ENCODE measurements at regions not wholly inside any gene's neighbourhood (a gene's known extent, or its start where the extent isn't known, plus 50 kb on each side); places are given as distances from the start of the nearest gene placed in this dataset.

- no peak overlapping the region for H3K27ac Mint-ChIP-seq
- no peak overlapping the region for H3K4me3 Mint-ChIP-seq (ENCODE audit: low read depth)
These were observed 521.5 kb upstream of the NRXN1 start for GRCh38 chr2:51553476-51553875.

DNA sequence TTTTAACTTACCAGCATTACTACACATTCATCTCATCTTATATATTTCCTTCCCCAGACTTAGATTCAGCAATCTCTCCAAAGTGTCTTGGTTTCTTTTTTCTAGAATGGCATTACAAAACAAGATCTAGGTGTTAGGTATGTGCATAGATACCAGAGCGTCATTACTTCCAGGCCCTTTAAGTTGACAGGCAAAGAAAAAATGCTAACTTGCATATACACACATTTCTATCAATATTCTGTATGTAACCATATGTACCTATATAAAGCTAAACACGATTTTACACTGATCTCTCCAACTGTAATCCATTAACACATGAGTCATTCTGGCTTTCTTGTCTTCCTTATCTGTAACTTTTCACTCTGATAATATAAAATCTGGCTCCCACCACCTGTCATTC lies 503.8 kb upstream of the NRXN1 start:
- H3K9me3 Mint-ChIP-seq (ENCODE audit: low read depth), result peaks cover 12% of the 10 kb centered on the region

More at GRCh38 chr2:51553476-51553875, 521.5 kb upstream of the NRXN1 start:
- H3K4me1 Mint-ChIP-seq (ENCODE audit: low read depth), result no peaks in the 10 kb centered on the region
- TF ChIP-seq CTCF (IDR thresholded peaks at IDR 0.05; ENCODE audit: unreplicated experiment), result no peak
- DNase-seq (ENCODE audit: low spot score, unreplicated experiment), result no peak
- no peaks in the 10 kb centered on the region for H3K36me3 Mint-ChIP-seq (ENCODE audit: insufficient read depth)
- no peaks in the 10 kb centered on the region for H3K27me3 Mint-ChIP-seq
- H3K9me3 Mint-ChIP-seq (ENCODE audit: low read depth), result peaks cover 4% of the 10 kb centered on the region

DNA sequence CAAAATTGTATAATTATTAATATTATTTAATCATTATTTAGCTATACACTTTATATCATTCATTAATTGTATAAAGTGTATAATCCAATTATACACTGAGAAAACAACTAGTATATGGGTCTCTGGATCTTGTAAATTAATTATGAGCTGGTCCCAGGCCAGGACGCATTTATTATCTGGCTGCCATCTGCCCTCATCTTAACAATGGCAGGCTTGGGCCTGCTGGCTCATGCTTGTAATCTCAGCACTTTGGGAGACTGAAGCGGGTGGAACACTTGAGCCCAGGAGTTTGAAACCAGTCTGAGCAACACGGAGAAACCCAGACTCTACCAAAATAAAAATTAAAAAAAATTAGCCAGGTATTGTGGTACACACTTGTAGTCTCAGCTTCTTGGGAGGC lies 502.2 kb upstream of the NRXN1 start:
- Mint-ChIP-seq H3K27me3 (no peaks in the 10 kb centered on the region), H3K9me3 (ENCODE audit: low read depth) (peaks cover 16% of the 10 kb centered on the region), H3K27ac (no peak overlapping the region), H3K4me3 (ENCODE audit: low read depth) (no peak overlapping the region), H3K36me3 (ENCODE audit: insufficient read depth) (no peaks in the 10 kb centered on the region), H3K4me1 (ENCODE audit: low read depth) (no peaks in the 10 kb centered on the region)
- DNase-seq (ENCODE audit: low spot score, unreplicated experiment), result no peak
- TF ChIP-seq CTCF (IDR thresholded peaks at IDR 0.05; ENCODE audit: unreplicated experiment), result no peak

More for the DNA sequence above, 503.8 kb upstream of the NRXN1 start:
- Mint-ChIP-seq H3K27ac (no peak overlapping the region), H3K36me3 (ENCODE audit: insufficient read depth) (no peaks in the 10 kb centered on the region), H3K4me1 (ENCODE audit: low read depth) (no peaks in the 10 kb centered on the region), H3K27me3 (no peaks in the 10 kb centered on the region), H3K4me3 (ENCODE audit: low read depth) (no peak overlapping the region)
- no peak for TF ChIP-seq CTCF (IDR thresholded peaks at IDR 0.05; ENCODE audit: unreplicated experiment)
- DNase-seq (ENCODE audit: low spot score, unreplicated experiment), result no peak

- Mint-ChIP-seq H3K27me3 (no peaks in the 10 kb centered on the region), H3K9me3 (ENCODE audit: low read depth) (peaks cover 13% of the 10 kb centered on the region), H3K27ac (no peak overlapping the region), H3K4me1 (ENCODE audit: low read depth) (no peaks in the 10 kb centered on the region), H3K4me3 (ENCODE audit: low read depth) (no peak overlapping the region), H3K36me3 (ENCODE audit: insufficient read depth) (no peaks in the 10 kb centered on the region)
- no peak for DNase-seq (ENCODE audit: low spot score, unreplicated experiment)
- no peak for TF ChIP-seq CTCF (IDR thresholded peaks at IDR 0.05; ENCODE audit: unreplicated experiment)
These were observed 496.2 kb upstream of the NRXN1 start for GRCh38 chr2:51528156-51528555.

GRCh38 chr2:51526766-51527165 lies 494.8 kb upstream of the NRXN1 start:
- DNase-seq (ENCODE audit: low spot score, unreplicated experiment), result no peak
- no peak overlapping the region for H3K4me3 Mint-ChIP-seq (ENCODE audit: low read depth)
- no peak for TF ChIP-seq CTCF (IDR thresholded peaks at IDR 0.05; ENCODE audit: unreplicated experiment)
- peaks cover 13% of the 10 kb centered on the region for H3K9me3 Mint-ChIP-seq (ENCODE audit: low read depth)
- no peaks in the 10 kb centered on the region for H3K4me1 Mint-ChIP-seq (ENCODE audit: low read depth)
- no peaks in the 10 kb centered on the region for H3K27me3 Mint-ChIP-seq
- no peaks in the 10 kb centered on the region for H3K36me3 Mint-ChIP-seq (ENCODE audit: insufficient read depth)
- H3K27ac Mint-ChIP-seq, result no peak overlapping the region

Data from progenitor cell of endocrine pancreas (in vitro differentiated cells).